WTC11 (cell line): ENCODE measurements at regions not wholly inside any gene's neighbourhood (a gene's known extent, or its start where the extent isn't known, plus 50 kb on each side); places are given as distances from the start of the nearest gene placed in this dataset.

Experiments used
- ATAC-seq: fragments of 200-7000 bp; cut with Tn5 transposase; 2 replicates; pipeline ENCODE4 v1.10.0; 2021; ENCODE audit warnings: mild to moderate bottlenecking, moderate library complexity
- CTCF ChIA-PET: fragments of 300-600 bp; sonication (Branson Sonifier 250); formaldehyde crosslinking; loops from one replicate; lab custom pipeline; 2021; ENCODE audit warnings: antibody characterized with exemption; lab: Charles Lee
- POLR2A ChIA-PET: fragments of 350-600 bp; sonication (Branson Sonifier 250); formaldehyde crosslinking; loops from one replicate; lab custom pipeline; 2021; ENCODE audit warnings: antibody characterized with exemption; lab: Charles Lee
- DNase-seq: peaks from one replicate; pipeline ENCODE4 v3.0.0; 2021; ENCODE audit warnings: low spot score
- H3K27ac Mint-ChIP-seq: 2 replicates; pipeline ENCODE4 v1.8.0; 2021; ENCODE audit warnings: mixed read lengths
- H3K27me3 Mint-ChIP-seq: 2 replicates; pipeline ENCODE4 v1.8.0; 2021; ENCODE audit warnings: low read depth, mild to moderate bottlenecking, moderate library complexity, mixed read lengths
- H3K36me3 Mint-ChIP-seq: 2 replicates; pipeline ENCODE4 v1.8.0; 2021; ENCODE audit warnings: mixed read lengths
- H3K4me1 Mint-ChIP-seq: 2 replicates; pipeline ENCODE4 v1.8.0; 2022; ENCODE audit warnings: mixed read lengths
- H3K4me3 Mint-ChIP-seq: 2 replicates; pipeline ENCODE4 v1.8.0; 2021; ENCODE audit warnings: mild to moderate bottlenecking, moderate library complexity, mixed read lengths
- H3K9me3 Mint-ChIP-seq: 2 replicates; pipeline ENCODE4 v1.8.0; 2021; ENCODE audit warnings: mixed read lengths
- CBFB ChIP-seq: sonication (generic); formaldehyde crosslinking; IDR thresholded peaks from 2 replicates; pipeline ENCODE4 v1.8.1; 2022; ENCODE audit warnings: mild to moderate bottlenecking, low read depth, missing genetic modification reagents
- EMX1 ChIP-seq: fragments of 250-450 bp; sonication (Bioruptor Pico); IDR thresholded peaks from 2 replicates; pipeline ENCODE4 v1.8.0; 2021; ENCODE audit warnings: mild to moderate bottlenecking
- FOXJ3 ChIP-seq: sonication (generic); formaldehyde crosslinking; IDR thresholded peaks from 2 replicates; pipeline ENCODE4 v1.9.0; 2021; ENCODE audit warnings: missing genetic modification reagents, mild to moderate bottlenecking, borderline replicate concordance
- FOXK1 ChIP-seq: sonication (generic); formaldehyde crosslinking; IDR thresholded peaks from 2 replicates; pipeline ENCODE4 v1.8.0; 2022; ENCODE audit warnings: mild to moderate bottlenecking, moderate library complexity, missing genetic modification reagents
- GTF2I ChIP-seq: fragments of 250-450 bp; sonication (Bioruptor Pico); conservative IDR thresholded peaks from 2 replicates; pipeline ENCODE4 v1.4.0; 2021; ENCODE audit warnings: mild to moderate bottlenecking
- NR3C1 ChIP-seq: sonication (generic); formaldehyde crosslinking; conservative IDR thresholded peaks from 2 replicates; pipeline ENCODE4 v1.8.1; 2023; ENCODE audit warnings: low read depth, mild to moderate bottlenecking, missing genetic modification reagents
- RORB ChIP-seq: fragments of 250-450 bp; sonication (Bioruptor Pico); IDR thresholded peaks from 2 replicates; pipeline ENCODE4 v1.9.0; 2021; ENCODE audit warnings: mild to moderate bottlenecking
- ZNF232 ChIP-seq: sonication (generic); formaldehyde crosslinking; IDR thresholded peaks from 2 replicates; pipeline ENCODE4 v1.8.0; 2022; ENCODE audit warnings: mild to moderate bottlenecking, missing genetic modification reagents
- ZNF423 ChIP-seq: fragments of 250-450 bp; sonication (Bioruptor Pico); IDR thresholded peaks from 2 replicates; pipeline ENCODE4 v2.1.2; 2022; ENCODE audit warnings: mild to moderate bottlenecking, moderate library complexity
- TF ChIP-seq, protein P1 (sequence below): sonication (generic); formaldehyde crosslinking; IDR thresholded peaks from 2 replicates; pipeline ENCODE4 v1.8.1; 2023; ENCODE audit warnings: mild to moderate bottlenecking, missing genetic modification reagents
- TF ChIP-seq, protein P2 (sequence below): sonication (generic); formaldehyde crosslinking; IDR thresholded peaks from 2 replicates; pipeline ENCODE4 v1.8.1; 2022; ENCODE audit warnings: missing genetic modification reagents, borderline replicate concordance
- TF ChIP-seq, protein P3 (sequence below): fragments of 250-450 bp; sonication (Bioruptor Pico); conservative IDR thresholded peaks from 2 replicates; pipeline ENCODE4 v1.9.0; 2021; ENCODE audit warnings: mild to moderate bottlenecking
- TF ChIP-seq, protein P4 (sequence below): sonication (generic); formaldehyde crosslinking; IDR thresholded peaks from 2 replicates; pipeline ENCODE4 v1.8.1; 2022; ENCODE audit warnings: low read depth, mild to moderate bottlenecking, moderate library complexity, missing genetic modification reagents, borderline replicate concordance
- TF ChIP-seq, protein P5 (sequence below): sonication (generic); formaldehyde crosslinking; IDR thresholded peaks from 2 replicates; pipeline ENCODE4 v1.8.1; 2023; ENCODE audit warnings: mild to moderate bottlenecking, missing genetic modification reagents
- TF ChIP-seq, protein P6 (sequence below): sonication (generic); formaldehyde crosslinking; IDR thresholded peaks from 2 replicates; pipeline ENCODE4 v1.8.0; 2022; ENCODE audit warnings: missing genetic modification reagents
- TF ChIP-seq, protein P7 (sequence below): sonication (generic); formaldehyde crosslinking; IDR thresholded peaks from 2 replicates; pipeline ENCODE4 v1.8.0; 2022; ENCODE audit warnings: mild to moderate bottlenecking, missing genetic modification reagents

DNA sequence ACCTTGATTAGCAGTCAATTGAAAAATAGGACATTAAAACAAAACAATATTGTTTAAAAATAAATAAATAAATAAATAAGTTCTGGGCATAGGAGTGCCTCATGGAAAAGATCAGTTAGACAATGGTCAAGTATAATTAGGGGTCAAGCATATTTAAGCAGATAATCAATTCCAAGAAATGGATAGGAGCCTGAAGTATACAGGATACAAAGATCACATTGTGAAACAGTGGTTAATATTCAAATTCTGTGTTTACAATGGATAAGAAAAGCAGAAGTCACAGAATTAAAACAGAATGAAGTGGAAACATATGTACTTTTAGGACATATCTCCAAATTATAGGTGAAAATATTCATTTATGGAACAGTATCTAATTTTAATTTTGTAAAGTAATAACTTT lies 1028.6 kb upstream of the CITED2 start:
- no peak for TF ChIP-seq RORB (CRISPR knock-in tag)
- TF ChIP-seq, all 79 proteins: peak for 0
- H3K9me3 Mint-ChIP-seq = peaks cover 32% of the 10 kb centered on the region
- H3K36me3 Mint-ChIP-seq = peaks cover 3% of the 10 kb centered on the region
- no peak for ATAC-seq
- no peaks in the 10 kb centered on the region for H3K27me3 Mint-ChIP-seq
- ChIA-PET CTCF (no interaction called here), POLR2A (no interaction called here)
- no peak overlapping the region for H3K27ac Mint-ChIP-seq
- DNase-seq = no peak
- H3K4me3 Mint-ChIP-seq = no peak overlapping the region
- no peaks in the 10 kb centered on the region for H3K4me1 Mint-ChIP-seq

DNA sequence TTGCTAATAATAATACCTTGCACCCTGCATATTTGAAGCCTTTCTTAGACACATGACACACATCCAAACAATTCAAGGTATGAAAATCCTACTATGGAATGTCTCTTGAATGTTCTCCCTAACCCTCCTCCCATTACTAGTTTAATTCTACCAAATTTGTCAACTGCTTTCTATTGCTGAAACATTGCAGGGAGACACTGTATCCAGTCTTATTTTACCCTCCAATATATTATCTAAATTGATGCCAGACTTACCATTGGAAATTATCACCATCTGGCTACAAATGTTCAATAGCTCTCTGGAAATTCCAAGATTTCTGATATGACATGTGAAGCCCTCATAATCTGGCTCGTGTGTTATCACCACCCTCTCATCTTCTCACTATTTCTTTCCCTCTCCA lies 1027.3 kb upstream of the CITED2 start:
- ATAC-seq (no peak), DNase-seq (no peak)
- no peaks in the 10 kb centered on the region for H3K27me3 Mint-ChIP-seq
- peaks cover 20% of the 10 kb centered on the region for H3K9me3 Mint-ChIP-seq
- H3K36me3 Mint-ChIP-seq = no peaks in the 10 kb centered on the region
- POLR2A ChIA-PET = interaction anchor here (0.8 kb wide), 1 partner anchor 45 kb away, joined by 3 read pairs; no protein-coding TSS in a partner anchor
- no peak overlapping the region for H3K4me3 Mint-ChIP-seq
- H3K27ac Mint-ChIP-seq = no peak overlapping the region
- no peak for TF ChIP-seq ZNF232
- TF ChIP-seq, protein P1, sequence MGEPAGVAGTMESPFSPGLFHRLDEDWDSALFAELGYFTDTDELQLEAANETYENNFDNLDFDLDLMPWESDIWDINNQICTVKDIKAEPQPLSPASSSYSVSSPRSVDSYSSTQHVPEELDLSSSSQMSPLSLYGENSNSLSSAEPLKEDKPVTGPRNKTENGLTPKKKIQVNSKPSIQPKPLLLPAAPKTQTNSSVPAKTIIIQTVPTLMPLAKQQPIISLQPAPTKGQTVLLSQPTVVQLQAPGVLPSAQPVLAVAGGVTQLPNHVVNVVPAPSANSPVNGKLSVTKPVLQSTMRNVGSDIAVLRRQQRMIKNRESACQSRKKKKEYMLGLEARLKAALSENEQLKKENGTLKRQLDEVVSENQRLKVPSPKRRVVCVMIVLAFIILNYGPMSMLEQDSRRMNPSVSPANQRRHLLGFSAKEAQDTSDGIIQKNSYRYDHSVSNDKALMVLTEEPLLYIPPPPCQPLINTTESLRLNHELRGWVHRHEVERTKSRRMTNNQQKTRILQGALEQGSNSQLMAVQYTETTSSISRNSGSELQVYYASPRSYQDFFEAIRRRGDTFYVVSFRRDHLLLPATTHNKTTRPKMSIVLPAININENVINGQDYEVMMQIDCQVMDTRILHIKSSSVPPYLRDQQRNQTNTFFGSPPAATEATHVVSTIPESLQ = no peak
- no peak for TF ChIP-seq FOXK1 (CRISPR knock-in tag)
- TF ChIP-seq, protein P2, sequence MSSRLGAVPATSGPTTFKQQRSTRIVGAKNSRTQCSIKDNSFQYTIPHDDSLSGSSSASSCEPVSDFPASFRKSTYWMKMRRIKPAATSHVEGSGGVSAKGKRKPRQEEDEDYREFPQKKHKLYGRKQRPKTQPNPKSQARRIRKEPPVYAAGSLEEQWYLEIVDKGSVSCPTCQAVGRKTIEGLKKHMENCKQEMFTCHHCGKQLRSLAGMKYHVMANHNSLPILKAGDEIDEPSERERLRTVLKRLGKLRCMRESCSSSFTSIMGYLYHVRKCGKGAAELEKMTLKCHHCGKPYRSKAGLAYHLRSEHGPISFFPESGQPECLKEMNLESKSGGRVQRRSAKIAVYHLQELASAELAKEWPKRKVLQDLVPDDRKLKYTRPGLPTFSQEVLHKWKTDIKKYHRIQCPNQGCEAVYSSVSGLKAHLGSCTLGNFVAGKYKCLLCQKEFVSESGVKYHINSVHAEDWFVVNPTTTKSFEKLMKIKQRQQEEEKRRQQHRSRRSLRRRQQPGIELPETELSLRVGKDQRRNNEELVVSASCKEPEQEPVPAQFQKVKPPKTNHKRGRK (CRISPR knock-in tag) = no peak
- no peak for TF ChIP-seq EMX1 (CRISPR knock-in tag)
- TF ChIP-seq, protein P3, sequence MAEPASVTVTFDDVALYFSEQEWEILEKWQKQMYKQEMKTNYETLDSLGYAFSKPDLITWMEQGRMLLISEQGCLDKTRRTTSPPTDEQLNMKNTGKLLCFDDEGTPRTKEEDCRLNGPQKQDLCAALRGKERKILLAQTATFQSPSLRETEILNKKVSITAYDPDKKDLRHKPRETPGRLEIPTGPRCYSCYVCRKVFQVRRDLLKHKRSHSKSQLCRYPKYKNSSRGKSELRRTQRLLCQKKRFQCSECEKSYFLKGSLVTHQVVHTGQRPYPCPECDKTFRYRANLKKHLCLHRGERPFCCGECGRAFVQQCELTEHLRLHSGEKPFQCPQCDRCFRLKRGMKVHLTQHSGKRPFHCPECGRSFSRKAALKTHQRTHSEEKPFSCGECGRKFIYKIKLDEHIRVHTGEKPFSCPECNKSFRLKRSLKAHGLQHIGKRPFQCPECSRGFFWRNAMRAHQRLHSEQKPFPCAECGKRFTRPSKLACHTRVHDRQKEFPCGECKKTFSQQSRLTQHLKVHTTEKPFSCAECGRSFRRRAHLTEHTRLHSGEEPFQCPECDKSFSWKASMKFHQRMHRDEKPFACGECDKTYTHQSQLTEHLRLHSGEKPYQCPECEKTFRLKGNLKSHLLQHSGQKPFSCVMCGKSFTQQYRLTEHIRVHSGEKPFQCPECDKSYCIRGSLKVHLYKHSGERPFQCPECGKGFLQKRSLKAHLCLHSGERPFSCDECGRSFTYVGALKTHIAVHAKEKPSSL = no peak
- TF ChIP-seq CBFB (CRISPR knock-in tag) = no peak
- TF ChIP-seq, protein P4, sequence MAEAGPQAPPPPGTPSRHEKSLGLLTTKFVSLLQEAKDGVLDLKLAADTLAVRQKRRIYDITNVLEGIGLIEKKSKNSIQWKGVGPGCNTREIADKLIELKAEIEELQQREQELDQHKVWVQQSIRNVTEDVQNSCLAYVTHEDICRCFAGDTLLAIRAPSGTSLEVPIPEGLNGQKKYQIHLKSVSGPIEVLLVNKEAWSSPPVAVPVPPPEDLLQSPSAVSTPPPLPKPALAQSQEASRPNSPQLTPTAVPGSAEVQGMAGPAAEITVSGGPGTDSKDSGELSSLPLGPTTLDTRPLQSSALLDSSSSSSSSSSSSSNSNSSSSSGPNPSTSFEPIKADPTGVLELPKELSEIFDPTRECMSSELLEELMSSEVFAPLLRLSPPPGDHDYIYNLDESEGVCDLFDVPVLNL = no peak
- no peak for TF ChIP-seq GTF2I (CRISPR knock-in tag)
- TF ChIP-seq FOXJ3 = no peak
- H3K4me1 Mint-ChIP-seq = no peaks in the 10 kb centered on the region
- CTCF ChIA-PET = no interaction called here

DNA sequence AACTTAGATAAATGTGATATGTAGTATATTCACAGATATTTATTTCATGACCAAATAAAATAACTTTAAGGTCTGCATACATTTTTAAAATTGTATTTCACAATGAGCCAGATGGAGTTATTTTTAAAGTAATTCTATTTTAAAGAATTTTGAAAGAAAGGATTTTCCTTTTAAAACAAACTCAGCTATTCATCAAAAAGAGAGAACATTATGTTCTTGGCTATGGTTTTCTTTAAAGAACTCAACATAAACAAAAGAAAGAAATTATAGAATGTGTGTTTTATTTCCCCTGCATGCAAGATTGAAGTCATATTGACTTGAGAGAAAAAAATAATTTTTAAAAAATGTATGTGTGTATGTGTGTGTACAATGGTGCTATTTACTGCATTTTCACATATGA lies 1023.6 kb upstream of the CITED2 start:
- Mint-ChIP-seq H3K27me3 (no peaks in the 10 kb centered on the region), H3K4me3 (no peak overlapping the region), H3K36me3 (no peaks in the 10 kb centered on the region), H3K27ac (no peak overlapping the region), H3K4me1 (peaks cover 10% of the 10 kb centered on the region), H3K9me3 (peaks cover 6% of the 10 kb centered on the region; the same call in 1 of the 2 replicates)
- no peak for DNase-seq
- ATAC-seq = no peak
- ChIA-PET CTCF (no interaction called here), POLR2A (no interaction called here)
- TF ChIP-seq, protein P5, sequence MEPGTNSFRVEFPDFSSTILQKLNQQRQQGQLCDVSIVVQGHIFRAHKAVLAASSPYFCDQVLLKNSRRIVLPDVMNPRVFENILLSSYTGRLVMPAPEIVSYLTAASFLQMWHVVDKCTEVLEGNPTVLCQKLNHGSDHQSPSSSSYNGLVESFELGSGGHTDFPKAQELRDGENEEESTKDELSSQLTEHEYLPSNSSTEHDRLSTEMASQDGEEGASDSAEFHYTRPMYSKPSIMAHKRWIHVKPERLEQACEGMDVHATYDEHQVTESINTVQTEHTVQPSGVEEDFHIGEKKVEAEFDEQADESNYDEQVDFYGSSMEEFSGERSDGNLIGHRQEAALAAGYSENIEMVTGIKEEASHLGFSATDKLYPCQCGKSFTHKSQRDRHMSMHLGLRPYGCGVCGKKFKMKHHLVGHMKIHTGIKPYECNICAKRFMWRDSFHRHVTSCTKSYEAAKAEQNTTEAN (CRISPR knock-in tag) = no peak
- TF ChIP-seq ZNF423 (CRISPR knock-in tag) (no peak), NR3C1 (CRISPR knock-in tag) (no peak)
- TF ChIP-seq, protein P6, sequence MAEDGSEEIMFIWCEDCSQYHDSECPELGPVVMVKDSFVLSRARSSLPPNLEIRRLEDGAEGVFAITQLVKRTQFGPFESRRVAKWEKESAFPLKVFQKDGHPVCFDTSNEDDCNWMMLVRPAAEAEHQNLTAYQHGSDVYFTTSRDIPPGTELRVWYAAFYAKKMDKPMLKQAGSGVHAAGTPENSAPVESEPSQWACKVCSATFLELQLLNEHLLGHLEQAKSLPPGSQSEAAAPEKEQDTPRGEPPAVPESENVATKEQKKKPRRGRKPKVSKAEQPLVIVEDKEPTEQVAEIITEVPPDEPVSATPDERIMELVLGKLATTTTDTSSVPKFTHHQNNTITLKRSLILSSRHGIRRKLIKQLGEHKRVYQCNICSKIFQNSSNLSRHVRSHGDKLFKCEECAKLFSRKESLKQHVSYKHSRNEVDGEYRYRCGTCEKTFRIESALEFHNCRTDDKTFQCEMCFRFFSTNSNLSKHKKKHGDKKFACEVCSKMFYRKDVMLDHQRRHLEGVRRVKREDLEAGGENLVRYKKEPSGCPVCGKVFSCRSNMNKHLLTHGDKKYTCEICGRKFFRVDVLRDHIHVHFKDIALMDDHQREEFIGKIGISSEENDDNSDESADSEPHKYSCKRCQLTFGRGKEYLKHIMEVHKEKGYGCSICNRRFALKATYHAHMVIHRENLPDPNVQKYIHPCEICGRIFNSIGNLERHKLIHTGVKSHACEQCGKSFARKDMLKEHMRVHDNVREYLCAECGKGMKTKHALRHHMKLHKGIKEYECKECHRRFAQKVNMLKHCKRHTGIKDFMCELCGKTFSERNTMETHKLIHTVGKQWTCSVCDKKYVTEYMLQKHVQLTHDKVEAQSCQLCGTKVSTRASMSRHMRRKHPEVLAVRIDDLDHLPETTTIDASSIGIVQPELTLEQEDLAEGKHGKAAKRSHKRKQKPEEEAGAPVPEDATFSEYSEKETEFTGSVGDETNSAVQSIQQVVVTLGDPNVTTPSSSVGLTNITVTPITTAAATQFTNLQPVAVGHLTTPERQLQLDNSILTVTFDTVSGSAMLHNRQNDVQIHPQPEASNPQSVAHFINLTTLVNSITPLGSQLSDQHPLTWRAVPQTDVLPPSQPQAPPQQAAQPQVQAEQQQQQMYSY (CRISPR knock-in tag) = no peak
- TF ChIP-seq, protein P7, sequence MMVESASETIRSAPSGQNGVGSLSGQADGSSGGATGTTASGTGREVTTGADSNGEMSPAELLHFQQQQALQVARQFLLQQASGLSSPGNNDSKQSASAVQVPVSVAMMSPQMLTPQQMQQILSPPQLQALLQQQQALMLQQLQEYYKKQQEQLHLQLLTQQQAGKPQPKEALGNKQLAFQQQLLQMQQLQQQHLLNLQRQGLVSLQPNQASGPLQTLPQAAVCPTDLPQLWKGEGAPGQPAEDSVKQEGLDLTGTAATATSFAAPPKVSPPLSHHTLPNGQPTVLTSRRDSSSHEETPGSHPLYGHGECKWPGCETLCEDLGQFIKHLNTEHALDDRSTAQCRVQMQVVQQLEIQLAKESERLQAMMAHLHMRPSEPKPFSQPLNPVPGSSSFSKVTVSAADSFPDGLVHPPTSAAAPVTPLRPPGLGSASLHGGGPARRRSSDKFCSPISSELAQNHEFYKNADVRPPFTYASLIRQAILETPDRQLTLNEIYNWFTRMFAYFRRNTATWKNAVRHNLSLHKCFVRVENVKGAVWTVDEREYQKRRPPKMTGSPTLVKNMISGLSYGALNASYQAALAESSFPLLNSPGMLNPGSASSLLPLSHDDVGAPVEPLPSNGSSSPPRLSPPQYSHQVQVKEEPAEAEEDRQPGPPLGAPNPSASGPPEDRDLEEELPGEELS (CRISPR knock-in tag) = no peak
